Neural cell (in vitro differentiated cells): ENCODE measurements at regions not wholly inside any gene's neighbourhood (a gene's known extent, or its start where the extent isn't known, plus 50 kb on each side); places are given as distances from the start of the nearest gene placed in this dataset.

Source experiments
- CTCF ChIP-seq: fragments of 450-650 bp; IDR thresholded peaks from 2 replicates; pipeline ENCODE4 v1.5.1; 2014; ENCODE audit warnings: antibody characterized with exemption, mild to moderate bottlenecking, moderate library complexity; ENCODE audit not compliant: poor library complexity, severe bottlenecking
- EP300 ChIP-seq: fragments of 450-650 bp; conservative IDR thresholded peaks from 2 replicates; pipeline ENCODE4 v1.6.1; 2014; ENCODE audit warnings: antibody characterized with exemption, mild to moderate bottlenecking, moderate library complexity; ENCODE audit not compliant: poor library complexity, severe bottlenecking
- EZH2 ChIP-seq: fragments of 200-600, 300-800 bp; shearing (Covaris generic), sonication (generic); IDR thresholded peaks from 2 replicates; pipeline ENCODE4 v1.6.1; 2014; ENCODE audit warnings: antibody characterized with exemption, low read length, borderline replicate concordance, mild to moderate bottlenecking; ENCODE audit not compliant: insufficient read depth, poor library complexity, severe bottlenecking
- POLR2AphosphoS5 ChIP-seq: IDR thresholded peaks from 2 replicates; pipeline ENCODE4 v1.6.1; 2012
- TAF1 ChIP-seq: IDR thresholded peaks from 2 replicates; pipeline ENCODE4 v1.6.1; 2012; ENCODE audit warnings: low read depth
- TF ChIP-seq, protein P1 (sequence below): IDR thresholded peaks from 2 replicates; pipeline ENCODE4 v1.6.1; 2012; ENCODE audit warnings: borderline replicate concordance

- TF ChIP-seq EP300 (no peak), POLR2AphosphoS5 (no peak), CTCF (no peak), TAF1 (no peak), EZH2 (no peak)
- TF ChIP-seq, protein P1, sequence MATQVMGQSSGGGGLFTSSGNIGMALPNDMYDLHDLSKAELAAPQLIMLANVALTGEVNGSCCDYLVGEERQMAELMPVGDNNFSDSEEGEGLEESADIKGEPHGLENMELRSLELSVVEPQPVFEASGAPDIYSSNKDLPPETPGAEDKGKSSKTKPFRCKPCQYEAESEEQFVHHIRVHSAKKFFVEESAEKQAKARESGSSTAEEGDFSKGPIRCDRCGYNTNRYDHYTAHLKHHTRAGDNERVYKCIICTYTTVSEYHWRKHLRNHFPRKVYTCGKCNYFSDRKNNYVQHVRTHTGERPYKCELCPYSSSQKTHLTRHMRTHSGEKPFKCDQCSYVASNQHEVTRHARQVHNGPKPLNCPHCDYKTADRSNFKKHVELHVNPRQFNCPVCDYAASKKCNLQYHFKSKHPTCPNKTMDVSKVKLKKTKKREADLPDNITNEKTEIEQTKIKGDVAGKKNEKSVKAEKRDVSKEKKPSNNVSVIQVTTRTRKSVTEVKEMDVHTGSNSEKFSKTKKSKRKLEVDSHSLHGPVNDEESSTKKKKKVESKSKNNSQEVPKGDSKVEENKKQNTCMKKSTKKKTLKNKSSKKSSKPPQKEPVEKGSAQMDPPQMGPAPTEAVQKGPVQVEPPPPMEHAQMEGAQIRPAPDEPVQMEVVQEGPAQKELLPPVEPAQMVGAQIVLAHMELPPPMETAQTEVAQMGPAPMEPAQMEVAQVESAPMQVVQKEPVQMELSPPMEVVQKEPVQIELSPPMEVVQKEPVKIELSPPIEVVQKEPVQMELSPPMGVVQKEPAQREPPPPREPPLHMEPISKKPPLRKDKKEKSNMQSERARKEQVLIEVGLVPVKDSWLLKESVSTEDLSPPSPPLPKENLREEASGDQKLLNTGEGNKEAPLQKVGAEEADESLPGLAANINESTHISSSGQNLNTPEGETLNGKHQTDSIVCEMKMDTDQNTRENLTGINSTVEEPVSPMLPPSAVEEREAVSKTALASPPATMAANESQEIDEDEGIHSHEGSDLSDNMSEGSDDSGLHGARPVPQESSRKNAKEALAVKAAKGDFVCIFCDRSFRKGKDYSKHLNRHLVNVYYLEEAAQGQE = no peak
Observed at GRCh38 chr11:113549611-113550578, 74.7 kb upstream of the DRD2 start.
